Spleen (tissue), 11 donors: ENCODE measurements at regions not wholly inside any gene's neighbourhood (a gene's known extent, or its start where the extent isn't known, plus 50 kb on each side); places are given as distances from the start of the nearest gene placed in this dataset.

ENCODE experiments used
- DNase-seq: peaks from one replicate; pipeline ENCODE4 v3.0.0-alpha.2; 2020
- H3K27ac ChIP-seq, 8 donors: fragments of 200-600 bp; sonication (generic) in 7 of 8; 1 replicate in 4 of 8; 2 replicates in 4 of 8; pipeline versions ENCODE4 v1.5.0 to v1.8.0; 2016 to 2021; ENCODE audit warnings: inconsistent platforms in 4 of 8, mild to moderate bottlenecking in 4 of 8, moderate library complexity in 1 of 8
- H3K27me3 ChIP-seq, 7 donors: fragments of 200-600 bp; sonication (generic) in 6 of 7; replicated peaks in 1 of 7; 1 replicate in 4 of 7; 2 replicates in 3 of 7; pipeline versions ENCODE4 v1.5.0 to v1.8.0; 2016 to 2021; ENCODE audit warnings: inconsistent platforms in 3 of 7, mild to moderate bottlenecking in 1 of 7
- H3K36me3 ChIP-seq, 6 donors: fragments of 200-600 bp; sonication (generic) in 5 of 6; 1 replicate in 4 of 6; 2 replicates in 2 of 6; pipeline versions ENCODE4 v1.5.0 to v1.8.0; 2016 to 2021; ENCODE audit warnings: inconsistent platforms in 2 of 6
- H3K4me1 ChIP-seq, 6 donors: fragments of 200-600 bp; sonication (generic) in 5 of 6; 1 replicate in 3 of 6; 2 replicates in 3 of 6; pipeline versions ENCODE4 v1.5.0 to v1.8.0; 2016 to 2021; ENCODE audit warnings: inconsistent platforms in 3 of 6
- H3K4me3 ChIP-seq, 8 donors: fragments of 200-600 bp; sonication (generic) in 7 of 8; 1 replicate in 4 of 8; 2 replicates in 4 of 8; pipeline versions ENCODE4 v1.5.0 to v1.8.0; 2016 to 2021; ENCODE audit warnings: inconsistent platforms in 4 of 8, mild to moderate bottlenecking in 4 of 8, moderate library complexity in 2 of 8
- H3K9me3 ChIP-seq, 8 donors: fragments of 200-600 bp; sonication (generic) in 7 of 8; 1 replicate in 4 of 8; 2 replicates in 4 of 8; pipeline versions ENCODE4 v1.5.0 to v1.8.0; 2016 to 2021; ENCODE audit warnings: inconsistent platforms in 4 of 8
- CTCF ChIP-seq, 11 experiments: fragments of 200-600 bp in 7 of 11; fragments of 450-650 bp in 4 of 11; sonication (generic) in 4 of 11; IDR thresholded peaks in 8 of 11; conservative IDR thresholded peaks in 3 of 11; 1 replicate in 7 of 11; 2 replicates in 4 of 11; pipeline versions ENCODE4 v1.4.0 to v1.8.0; 2016 to 2021; ENCODE audit warnings: antibody characterized with exemption in 11 of 11, inconsistent platforms in 4 of 11, mild to moderate bottlenecking in 1 of 11
- POLR2A ChIP-seq, 3 donors: fragments of 450-650 bp; IDR thresholded peaks; one replicate each; pipeline ENCODE4 v1.5.1; 2017; ENCODE audit warnings: antibody characterized with exemption in 3 of 3, mild to moderate bottlenecking in 1 of 3
- POLR2AphosphoS5 ChIP-seq, 3 donors: sonication (generic); formaldehyde crosslinking; IDR thresholded peaks; one replicate each; pipeline ENCODE4 v1.5.1; 2017; ENCODE audit warnings: antibody characterized with exemption in 3 of 3
- WGBS, 5 donors: extraction: QIAGEN DNeasy Blood & Tissue Kit in 3 of 5; methylation state at CpG; one replicate each; pipeline versions ENCODE4 v1.1.5 to v1.1.7; 2013 to 2018; 5-methylcytosine and 5-hydroxymethylcytosine counted together
- intact Hi-C: fragments of 100-400 bp; cut with DNase I; formaldehyde crosslinking; loops from one replicate; pipeline ENCODE4 v1.15.0; 2023; ENCODE audit warnings: low total_unique reads
- donor health status: healthy with polysubstance abuse.
- donor health status: DM: no; HTN: no; CAD: no; lungs with moderate emphysema.
- donor health status: DM: no; HTN: no; CAD: no.
- donor health status: Bipolar disorder and iron deficiency.
- donor health status: healthy.
- donor health status: DM: no; HTN: no; CAD: no.
- donor health status: DM: yes; HTN: yes; CAD: no.

GRCh38 chr6:66134021-66134420 is 427.0 kb upstream of the EYS start:
- 52 to 68% (median 57%) methylated on average over 2 of the region's 2 CpGs for WGBS, 5 donors
- Histone ChIP-seq H3K9me3 (peaks cover 0 to 21% (median 11%) of the 10 kb centered on the region in 8 donors), H3K4me3 (no peak overlapping the region), H3K36me3 (no peaks in the 10 kb centered on the region), H3K27me3 (no peaks in the 10 kb centered on the region), H3K4me1 (no peaks in the 10 kb centered on the region), H3K27ac (no peak overlapping the region)
- TF ChIP-seq CTCF (IDR thresholded peaks at IDR 0.05 in 8 of 11, conservative IDR thresholded peaks at IDR 0.05 in 3 of 11): no peak
- TF ChIP-seq POLR2AphosphoS5 (IDR thresholded peaks at IDR 0.05): no peak
- no peak for DNase-seq
- intact Hi-C loops: no loop called here

GRCh38 chr6:66128656-66129055 is 421.6 kb upstream of the EYS start:
- Histone ChIP-seq H3K4me3 (no peak overlapping the region), H3K36me3 (no peaks in the 10 kb centered on the region), H3K27ac (no peak overlapping the region), H3K27me3 (no peaks in the 10 kb centered on the region), H3K9me3 (peaks cover 0 to 40% (median 2%) of the 10 kb centered on the region in 8 donors), H3K4me1 (no peaks in the 10 kb centered on the region)
- DNase-seq: no peak
- intact Hi-C loops: no loop called here
- TF ChIP-seq CTCF (IDR thresholded peaks at IDR 0.05 in 8 of 11, conservative IDR thresholded peaks at IDR 0.05 in 3 of 11): no peak
- TF ChIP-seq POLR2AphosphoS5 (IDR thresholded peaks at IDR 0.05): no peak
- TF ChIP-seq POLR2A (IDR thresholded peaks at IDR 0.05): no peak
- WGBS, 5 donors: 86 to 96% (median 88%) methylated on average over 1 of the region's 1 CpG

- no peak overlapping the region for H3K4me3 ChIP-seq
- WGBS, 5 donors: 57 to 65% (median 64%) methylated on average over 2 of the region's 2 CpGs
- no peaks in the 10 kb centered on the region for H3K27me3 ChIP-seq
- H3K36me3 ChIP-seq: no peaks in the 10 kb centered on the region
- no peak overlapping the region for H3K27ac ChIP-seq
- no peak for DNase-seq
- intact Hi-C loops: no loop called here
- peaks cover 0 to 42% (median 3%) of the 10 kb centered on the region in 8 donors for H3K9me3 ChIP-seq
- no peaks in the 10 kb centered on the region for H3K4me1 ChIP-seq
- no peak for TF ChIP-seq POLR2A (IDR thresholded peaks at IDR 0.05)
- TF ChIP-seq CTCF (IDR thresholded peaks at IDR 0.05 in 8 of 11, conservative IDR thresholded peaks at IDR 0.05 in 3 of 11): no peak
- TF ChIP-seq POLR2AphosphoS5 (IDR thresholded peaks at IDR 0.05): no peak
Measured at GRCh38 chr6:66128243-66128642, 421.2 kb upstream of the EYS start.

GRCh38 chr6:66127061-66127460 is 420.0 kb upstream of the EYS start:
- Histone ChIP-seq H3K4me3 (no peak overlapping the region), H3K27ac (no peak overlapping the region), H3K4me1 (no peaks in the 10 kb centered on the region), H3K36me3 (no peaks in the 10 kb centered on the region), H3K9me3 (peaks cover 0 to 42% (median 4%) of the 10 kb centered on the region in 8 donors), H3K27me3 (no peaks in the 10 kb centered on the region)
- 80 to 93% (median 87%) methylated on average over 5 of the region's 5 CpGs for WGBS, 5 donors
- intact Hi-C loops: no loop called here
- TF ChIP-seq POLR2A (IDR thresholded peaks at IDR 0.05) (no peak), CTCF (IDR thresholded peaks at IDR 0.05 in 8 of 11, conservative IDR thresholded peaks at IDR 0.05 in 3 of 11) (no peak), POLR2AphosphoS5 (IDR thresholded peaks at IDR 0.05) (no peak)
- DNase-seq: no peak
